HG03575 (cell line): ENCODE measurements at regions not wholly inside any gene's neighbourhood (a gene's known extent, or its start where the extent isn't known, plus 50 kb on each side); places are given as distances from the start of the nearest gene placed in this dataset.

Experiments used
- ATAC-seq: cut with Tn5 transposase; IDR thresholded peaks from one replicate; pipeline ENCODE4 v1.9.1; 2021; ENCODE audit not compliant: unreplicated experiment, insufficient number of reproducible peaks, low FRiP score; ENCODE audit errors: extremely low read depth

DNA sequence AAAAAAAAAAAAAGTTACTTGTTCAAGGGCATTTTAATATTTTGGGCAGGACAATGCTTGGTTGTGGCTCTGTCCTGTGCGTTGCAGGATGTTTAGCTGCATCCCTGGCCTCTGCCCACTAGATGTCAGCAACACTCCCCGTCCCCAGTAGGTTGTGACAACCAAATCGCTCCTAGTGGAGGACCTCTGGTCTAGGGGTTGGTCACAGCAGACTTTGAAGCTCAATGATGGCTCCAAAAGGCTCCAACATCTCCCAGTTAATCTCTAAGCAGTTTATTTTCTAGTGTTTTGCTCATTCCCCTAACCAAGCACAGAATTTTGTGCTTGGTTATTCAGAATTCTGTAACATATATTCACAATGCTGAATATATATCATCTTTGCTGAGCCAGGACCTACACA is 67.0 kb downstream of the CHRNA1 start:
- ATAC-seq = peak; percentile 67

- ATAC-seq = no peak
These were observed 69.4 kb downstream of the CHRNA1 start for GRCh38 chr2:174694920-174695319.

- no peak for ATAC-seq
These were observed 69.9 kb downstream of the CHRNA1 start for GRCh38 chr2:174694196-174694878.

GRCh38 chr2:174693344-174693743 is 70.9 kb downstream of the CHRNA1 start:
- ATAC-seq = no peak

- ATAC-seq = no peak
These were observed 71.9 kb downstream of the CHRNA1 start for GRCh38 chr2:174692256-174692919.

DNA sequence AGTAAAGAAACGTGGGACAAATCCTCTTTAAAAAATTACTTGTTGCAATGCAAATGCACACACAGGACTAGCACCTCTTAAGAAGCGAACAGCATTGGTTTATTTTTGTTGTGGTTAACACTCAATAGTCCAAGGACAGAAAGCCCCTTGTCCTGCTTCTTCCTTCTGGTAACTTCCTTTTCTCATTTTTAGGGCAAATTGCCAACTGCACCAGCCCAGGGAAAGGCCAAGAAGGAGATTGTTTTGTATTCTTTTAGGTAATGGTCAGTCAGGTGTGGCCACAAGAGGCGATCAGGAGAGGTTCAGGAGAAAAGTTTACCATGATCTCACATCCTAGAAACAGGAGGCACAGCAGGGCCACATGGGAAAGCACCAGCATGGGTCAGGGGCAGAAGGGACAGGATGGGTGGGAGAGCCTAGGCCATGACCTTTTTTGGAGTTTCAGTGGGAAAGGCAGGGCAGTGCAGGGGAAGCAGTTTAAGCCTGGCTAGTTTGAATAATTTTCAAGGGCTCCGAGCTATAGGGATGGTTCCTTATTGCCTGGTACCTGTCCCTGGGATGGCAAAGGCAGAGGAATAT is 73.0 kb downstream of the CHRNA1 start:
- no peak for ATAC-seq

- no peak for ATAC-seq
These were observed 74.2 kb downstream of the CHRNA1 start for GRCh38 chr2:174690026-174690425.

GRCh38 chr2:174688079-174688478 is 76.2 kb downstream of the CHRNA1 start:
- no peak for ATAC-seq

- ATAC-seq = no peak
These were observed 77.8 kb downstream of the CHRNA1 start for GRCh38 chr2:174686430-174686829.

GRCh38 chr2:174683392-174683759 is 80.9 kb downstream of the CHRNA1 start:
- peak; percentile 36 for ATAC-seq

GRCh38 chr2:174682578-174683391 is 81.5 kb downstream of the CHRNA1 start:
- ATAC-seq = no peak

DNA sequence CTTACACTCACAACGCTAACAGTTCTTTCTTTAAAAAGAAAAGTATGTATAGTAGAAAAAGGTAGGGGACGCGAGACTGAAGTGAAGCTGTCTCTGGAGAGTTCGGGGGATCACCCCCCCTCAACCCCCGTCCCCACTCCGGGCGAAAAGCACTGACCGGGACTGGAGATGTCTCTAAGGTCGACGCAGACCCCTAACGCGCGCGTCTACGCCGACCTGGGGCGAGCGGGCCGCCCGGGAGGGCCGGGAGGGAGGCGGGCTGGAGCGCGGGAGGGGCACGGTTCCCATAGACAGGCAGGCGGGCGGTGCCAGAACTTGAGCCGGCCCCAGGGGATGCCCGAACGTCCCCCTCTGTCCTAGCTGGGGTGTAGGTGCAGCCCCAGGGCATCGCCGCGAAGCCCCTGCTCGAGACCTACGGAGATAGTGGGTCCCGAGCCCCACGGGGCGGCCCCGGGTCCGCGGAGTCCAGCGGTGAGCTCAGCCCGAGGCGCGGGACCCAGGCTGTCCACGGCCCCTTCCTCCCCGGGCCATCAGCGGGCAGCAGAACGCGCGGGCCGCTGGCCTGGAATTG is 82.2 kb downstream of the CHRNA1 start:
- no peak for ATAC-seq

GRCh38 chr2:174681099-174682006 is 82.9 kb downstream of the CHRNA1 start:
- no peak for ATAC-seq

DNA sequence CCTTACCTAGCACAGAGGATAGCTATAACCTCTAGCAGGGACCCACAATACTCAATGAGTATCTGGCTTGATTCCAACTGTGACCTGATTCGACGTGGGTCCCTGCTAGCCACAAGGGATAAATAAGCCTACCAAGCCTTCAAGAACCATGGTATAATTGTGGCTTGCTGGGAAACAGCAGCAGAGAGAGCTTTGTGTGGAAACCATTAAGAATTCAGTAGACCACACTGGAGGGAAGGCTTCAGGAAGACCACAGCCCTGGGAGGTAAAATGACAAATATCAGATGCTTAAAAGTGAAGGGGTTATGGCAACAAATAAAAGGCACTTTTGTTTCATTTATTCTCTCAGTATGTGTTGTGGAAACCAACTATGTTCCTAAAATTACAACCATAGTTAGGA is 82.6 kb upstream of the WIPF1 start:
- ATAC-seq = no peak

DNA sequence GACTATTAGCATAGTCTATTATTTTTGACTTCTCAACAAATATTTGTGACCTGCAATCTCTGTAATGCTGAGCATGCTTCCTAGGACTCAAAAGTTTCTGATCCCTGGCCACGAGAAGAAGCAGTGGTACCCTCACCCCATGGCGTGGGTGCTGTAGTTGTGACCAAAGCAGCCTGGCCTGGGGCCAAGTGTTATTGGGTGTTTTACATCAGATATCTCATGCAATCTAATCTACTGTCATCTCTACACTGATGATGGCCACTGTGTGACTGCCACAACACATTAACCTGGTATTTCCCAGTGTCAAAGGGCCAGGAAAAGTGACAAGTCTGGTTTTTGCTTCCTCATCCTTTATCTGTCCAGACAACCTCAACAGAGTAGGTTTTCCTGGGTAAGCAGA is 80.8 kb upstream of the WIPF1 start:
- no peak for ATAC-seq

DNA sequence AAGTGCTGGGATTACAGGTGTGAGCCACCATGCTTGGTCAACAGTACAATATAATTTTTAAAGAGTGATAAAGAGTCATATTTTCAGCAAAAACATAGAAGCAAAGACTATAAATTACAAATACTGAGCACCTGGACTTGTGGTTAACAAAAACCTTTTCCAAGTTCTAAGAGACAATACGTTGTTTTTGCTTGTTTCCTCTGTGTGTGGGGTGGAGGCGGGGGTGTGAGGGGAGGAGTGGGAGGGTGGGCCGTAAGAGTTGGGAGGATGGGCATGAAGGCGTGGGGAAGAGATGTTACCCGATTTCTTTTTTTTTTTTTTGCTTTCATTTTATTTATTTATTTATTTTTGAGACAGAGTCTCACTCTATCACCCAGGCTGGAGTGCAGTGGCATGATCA is 78.0 kb upstream of the WIPF1 start:
- ATAC-seq = no peak

- no peak for ATAC-seq
These were observed 76.3 kb upstream of the WIPF1 start for GRCh38 chr2:174673876-174674275.

DNA sequence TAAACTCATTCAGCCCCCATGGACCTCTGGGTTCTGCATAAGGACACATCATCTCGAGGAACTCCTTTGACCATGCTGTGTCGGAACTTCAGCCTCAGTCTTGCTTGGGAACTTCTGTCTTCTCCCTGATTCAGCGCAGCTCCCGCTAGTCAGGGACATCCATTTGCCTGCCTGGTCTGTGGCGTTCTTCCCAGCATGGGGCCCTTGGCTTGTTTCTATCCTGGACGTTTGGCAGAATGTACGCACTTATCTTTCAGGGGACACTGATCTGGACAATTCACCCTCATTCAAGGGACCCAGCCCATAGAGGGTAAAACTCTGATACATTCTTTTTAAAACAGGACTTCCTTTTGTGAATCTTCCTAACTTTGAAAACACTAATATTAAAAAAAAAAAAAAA is 75.8 kb upstream of the WIPF1 start:
- no peak for ATAC-seq
